GM23248 (cell line): ENCODE measurements at regions not wholly inside any gene's neighbourhood (a gene's known extent, or its start where the extent isn't known, plus 50 kb on each side); places are given as distances from the start of the nearest gene placed in this dataset.

Experiments
- EZH2 ChIP-seq: fragments of 200-600 bp; sonication (generic); IDR thresholded peaks from 2 replicates; pipeline ENCODE4 v1.6.1; 2018; ENCODE audit warnings: antibody characterized with exemption, mild to moderate bottlenecking; ENCODE audit not compliant: insufficient read depth, poor library complexity, severe bottlenecking
- EZH2phosphoT487 ChIP-seq: fragments of 200-600 bp; sonication (generic); IDR thresholded peaks from 2 replicates; pipeline ENCODE4 v1.6.1; 2018; ENCODE audit warnings: antibody characterized with exemption, moderate library complexity, mild to moderate bottlenecking, low read depth; ENCODE audit not compliant: insufficient read depth

DNA sequence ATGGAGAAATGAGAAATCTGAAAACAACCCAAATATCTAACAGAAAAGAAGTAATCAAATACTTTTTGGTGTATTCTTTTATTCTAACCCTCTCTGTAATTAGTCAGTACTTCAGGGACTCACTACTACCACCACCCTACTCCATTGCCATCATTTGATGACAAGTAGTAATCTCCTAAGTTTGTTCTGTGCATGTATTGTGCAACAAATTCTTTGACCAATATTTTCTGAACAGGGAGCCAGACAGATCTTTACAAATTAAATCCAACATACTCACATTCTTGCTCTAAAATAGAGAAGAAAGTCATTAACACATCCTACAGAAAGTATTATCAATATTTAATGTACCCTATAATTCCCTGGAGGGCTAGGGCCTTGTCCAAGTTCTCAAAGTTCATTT lies 1416.4 kb downstream of the DSC3 start:
- TF ChIP-seq EZH2phosphoT487 (no peak), EZH2 (no peak)
